MM.1S (cell line): ENCODE measurements at regions not wholly inside any gene's neighbourhood (a gene's known extent, or its start where the extent isn't known, plus 50 kb on each side); places are given as distances from the start of the nearest gene placed in this dataset.

ENCODE experiments used
- CTCF ChIP-seq: fragments of 300-600 bp; sonication (generic); IDR thresholded peaks from 2 replicates; pipeline ENCODE4 v1.5.1; 2016; ENCODE audit warnings: antibody characterized with exemption, low read length, mixed read lengths
- EZH2 ChIP-seq: fragments of 300-600 bp; sonication (generic); optimal IDR thresholded peaks from 2 replicates; pipeline ENCODE3; 2017; ENCODE audit warnings: low read depth, mild to moderate bottlenecking, antibody characterized with exemption, low read length, mixed read lengths
- EZH2phosphoT487 ChIP-seq: fragments of 300-600 bp; sonication (generic); IDR thresholded peaks from 2 replicates; pipeline ENCODE4 v1.6.1; 2018; ENCODE audit warnings: antibody characterized with exemption, low read length

GRCh38 chrX:148290931-148291330 is 209.5 kb upstream of the AFF2 start:
- TF ChIP-seq CTCF (no peak), EZH2phosphoT487 (no peak), EZH2 (no peak)
